MM.1S (cell line): ENCODE measurements at regions not wholly inside any gene's neighbourhood (a gene's known extent, or its start where the extent isn't known, plus 50 kb on each side); places are given as distances from the start of the nearest gene placed in this dataset.
"Not testable (repeated sequence)": the region's sequence is repeated elsewhere in the genome, so short reads cannot be mapped to it uniquely, and the experiment has no call there.

ENCODE experiments used
- DNase-seq: peaks from one replicate; pipeline ENCODE4 v3.0.0-alpha.2; 2015
- H2AFZ ChIP-seq: fragments of 300-600 bp; sonication (generic); 2 replicates; pipeline ENCODE4 v1.6.0; 2016; ENCODE audit warnings: antibody characterized with exemption, low read length
- H3F3A ChIP-seq: fragments of 300-600 bp; sonication (generic); 2 replicates; pipeline ENCODE4 v1.6.1; 2016; ENCODE audit warnings: mild to moderate bottlenecking, antibody characterized with exemption, low read length, moderate library complexity, mixed read lengths; ENCODE audit not compliant: insufficient read depth
- H3K27ac ChIP-seq: fragments of 300-600 bp; sonication (generic); 2 replicates; pipeline ENCODE4 v1.5.1; 2016; ENCODE audit warnings: mild to moderate bottlenecking, low read length
- H3K27me3 ChIP-seq: fragments of 300-600 bp; sonication (generic); replicated peaks from 2 replicates; pipeline ENCODE4 v1.6.0; 2016; ENCODE audit warnings: low read length; ENCODE audit not compliant: insufficient read depth
- H3K36me3 ChIP-seq: fragments of 300-600 bp; sonication (generic); replicated peaks from 2 replicates; pipeline ENCODE4 v1.6.1; 2016; ENCODE audit warnings: mild to moderate bottlenecking, low read length, mixed read lengths; ENCODE audit not compliant: insufficient read depth
- H3K4me1 ChIP-seq: fragments of 300-600 bp; sonication (generic); 2 replicates; pipeline ENCODE4 v1.6.1; 2016; ENCODE audit warnings: low read length, mixed read lengths
- H3K4me2 ChIP-seq: fragments of 300-600 bp; sonication (generic); 2 replicates; pipeline ENCODE4 v1.6.0; 2016; ENCODE audit warnings: low read depth, low read length
- H3K4me3 ChIP-seq: fragments of 300-600 bp; sonication (generic); 2 replicates; pipeline ENCODE4 v1.5.1; 2016; ENCODE audit warnings: low read length, mixed read lengths
- H3K79me2 ChIP-seq: fragments of 300-600 bp; sonication (generic); 2 replicates; pipeline ENCODE4 v1.6.1; 2016; ENCODE audit warnings: mixed run types, low read length, mixed read lengths
- H3K9ac ChIP-seq: fragments of 300-600 bp; sonication (generic); 2 replicates; pipeline ENCODE4 v1.6.1; 2016; ENCODE audit warnings: low read length, mixed read lengths
- H3K9me2 ChIP-seq: fragments of 300-600 bp; sonication (generic); replicated peaks from 2 replicates; pipeline ENCODE4 v1.6.1; 2016; ENCODE audit warnings: mild to moderate bottlenecking, low read length, mixed read lengths; ENCODE audit not compliant: insufficient read depth
- H3K9me3 ChIP-seq: fragments of 300-600 bp; sonication (generic); replicated peaks from 2 replicates; pipeline ENCODE4 v1.6.1; 2016; ENCODE audit warnings: mild to moderate bottlenecking, low read length, mixed read lengths; ENCODE audit not compliant: insufficient read depth
- H4K20me1 ChIP-seq: fragments of 300-600 bp; sonication (generic); 2 replicates; pipeline ENCODE4 v1.6.1; 2016; ENCODE audit warnings: mild to moderate bottlenecking, low read length, moderate library complexity, mixed read lengths; ENCODE audit not compliant: insufficient read depth
- CTCF ChIP-seq: fragments of 300-600 bp; sonication (generic); IDR thresholded peaks from 2 replicates; pipeline ENCODE4 v1.5.1; 2016; ENCODE audit warnings: antibody characterized with exemption, low read length, mixed read lengths
- EZH2 ChIP-seq: fragments of 300-600 bp; sonication (generic); optimal IDR thresholded peaks from 2 replicates; pipeline ENCODE3; 2017; ENCODE audit warnings: low read depth, mild to moderate bottlenecking, antibody characterized with exemption, low read length, mixed read lengths
- EZH2phosphoT487 ChIP-seq: fragments of 300-600 bp; sonication (generic); IDR thresholded peaks from 2 replicates; pipeline ENCODE4 v1.6.1; 2018; ENCODE audit warnings: antibody characterized with exemption, low read length

DNA sequence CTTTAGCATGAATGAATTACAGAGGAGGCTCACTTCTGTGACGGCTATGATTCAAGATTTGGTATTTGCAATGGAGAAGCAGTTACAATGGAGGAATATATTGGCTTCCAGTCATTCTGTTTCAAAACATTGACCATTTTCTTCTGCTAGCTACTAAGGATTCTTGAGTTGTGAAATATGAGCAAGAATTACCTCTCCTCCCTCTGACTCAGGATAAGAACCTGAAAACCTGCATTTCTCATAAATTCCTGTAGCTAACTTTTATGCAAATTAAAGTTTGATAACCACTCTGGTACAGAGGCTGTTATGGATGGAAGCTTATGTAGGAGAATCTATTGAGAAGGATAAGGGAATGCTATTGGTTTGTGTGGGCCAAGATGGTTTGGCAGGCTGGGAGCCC is 84.1 kb upstream of the MYRIP start:
- H3F3A ChIP-seq = no peaks in the 10 kb centered on the region
- H3K4me2 ChIP-seq = no peak overlapping the region
- H3K9ac ChIP-seq = no peak overlapping the region
- no peaks in the 10 kb centered on the region for H4K20me1 ChIP-seq
- H3K4me1 ChIP-seq = no peaks in the 10 kb centered on the region
- H3K9me2 ChIP-seq = no peaks in the 10 kb centered on the region
- no peak overlapping the region for H3K27ac ChIP-seq
- no peaks in the 10 kb centered on the region for H3K9me3 ChIP-seq
- no peak for TF ChIP-seq EZH2phosphoT487
- no peak for DNase-seq
- no peak overlapping the region for H2AFZ ChIP-seq
- no peaks in the 10 kb centered on the region for H3K36me3 ChIP-seq
- H3K4me3 ChIP-seq = no peak overlapping the region
- no peaks in the 10 kb centered on the region for H3K79me2 ChIP-seq
- no peaks in the 10 kb centered on the region for H3K27me3 ChIP-seq

GRCh38 chr3:39727415-39727814 is 82.0 kb upstream of the MYRIP start:
- DNase-seq = no peak
- TF ChIP-seq EZH2 (no peak), CTCF (no peak), EZH2phosphoT487 (no peak)
- Histone ChIP-seq H3K9me2 (no peaks in the 10 kb centered on the region), H3K27ac (no peak overlapping the region), H3K27me3 (no peaks in the 10 kb centered on the region), H2AFZ (no peak overlapping the region), H3F3A (no peaks in the 10 kb centered on the region), H4K20me1 (no peaks in the 10 kb centered on the region), H3K79me2 (no peaks in the 10 kb centered on the region), H3K4me1 (no peaks in the 10 kb centered on the region), H3K4me2 (no peak overlapping the region), H3K9me3 (no peaks in the 10 kb centered on the region), H3K9ac (no peak overlapping the region), H3K4me3 (no peak overlapping the region), H3K36me3 (no peaks in the 10 kb centered on the region)

GRCh38 chr3:39733804-39734203 is 75.6 kb upstream of the MYRIP start:
- Histone ChIP-seq H3K9me2 (no peaks in the 10 kb centered on the region), H3K4me2 (no peak overlapping the region), H3K4me3 (no peak overlapping the region), H3K27ac (no peak overlapping the region), H2AFZ (no peak overlapping the region), H3K36me3 (no peaks in the 10 kb centered on the region), H3K9ac (no peak overlapping the region), H3K4me1 (no peaks in the 10 kb centered on the region), H3K79me2 (no peaks in the 10 kb centered on the region), H3F3A (no peaks in the 10 kb centered on the region), H3K9me3 (no peaks in the 10 kb centered on the region), H3K27me3 (no peaks in the 10 kb centered on the region), H4K20me1 (no peaks in the 10 kb centered on the region)
- no peak for DNase-seq
- TF ChIP-seq EZH2phosphoT487 = no peak
- TF ChIP-seq EZH2 = no peak
- TF ChIP-seq CTCF = no peak

GRCh38 chr3:39739658-39740057 is 69.8 kb upstream of the MYRIP start:
- H3K27ac ChIP-seq, H3F3A ChIP-seq, H3K4me2 ChIP-seq, H3K9me3 ChIP-seq, H3K79me2 ChIP-seq, H3K27me3 ChIP-seq, DNase-seq, H3K4me1 ChIP-seq, H3K9me2 ChIP-seq, H4K20me1 ChIP-seq, H3K9ac ChIP-seq, H3K4me3 ChIP-seq, H3K36me3 ChIP-seq, H2AFZ ChIP-seq: not testable (repeated sequence)
